NT2/D1 (cell line): ENCODE measurements at regions not wholly inside any gene's neighbourhood (a gene's known extent, or its start where the extent isn't known, plus 50 kb on each side); places are given as distances from the start of the nearest gene placed in this dataset.

ENCODE experiments used
- SUZ12 ChIP-seq: IDR thresholded peaks from 2 replicates; pipeline ENCODE4 v1.6.1; 2011; ENCODE audit not compliant: insufficient read length, insufficient read depth; ENCODE audit errors: extremely low read depth
- YY1 ChIP-seq: IDR thresholded peaks from 2 replicates; pipeline ENCODE4 v1.6.1; 2011; ENCODE audit not compliant: insufficient read length, insufficient read depth
- ZNF274 ChIP-seq: IDR thresholded peaks from 2 replicates; pipeline ENCODE4 v1.6.1; 2011; ENCODE audit warnings: mild to moderate bottlenecking, low read depth, low read length

GRCh38 chrX:20861113-20861512 is 513.1 kb upstream of the CNKSR2 start:
- TF ChIP-seq SUZ12 (no peak), ZNF274 (no peak), YY1 (no peak)
